ENCODE measurements at regions not wholly inside any gene's neighbourhood (a gene's known extent, or its start where the extent isn't known, plus 50 kb on each side); places are given as distances from the start of the nearest gene placed in this dataset.

DNA sequence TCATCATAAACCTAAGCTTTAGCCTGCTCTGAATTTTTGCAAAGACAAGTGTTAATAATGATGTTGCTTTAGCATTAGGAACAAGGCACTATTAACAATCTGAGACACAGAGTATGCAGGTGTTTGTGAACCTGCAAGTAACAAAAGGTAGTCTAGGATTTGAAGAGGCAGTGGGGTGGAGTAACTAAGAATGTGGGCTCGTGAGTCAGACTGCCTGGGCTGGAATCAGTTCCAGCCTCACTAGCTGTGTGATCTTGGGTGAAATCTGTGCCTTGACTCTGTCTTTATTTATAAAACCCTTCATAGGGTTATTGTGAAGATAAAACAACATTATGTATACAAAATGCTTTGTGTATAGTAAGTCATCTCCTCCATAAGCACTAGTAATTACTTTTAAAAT, 610.6 kb upstream of the CFAP20DC start:
- TF ChIP-seq, protein P1, sequence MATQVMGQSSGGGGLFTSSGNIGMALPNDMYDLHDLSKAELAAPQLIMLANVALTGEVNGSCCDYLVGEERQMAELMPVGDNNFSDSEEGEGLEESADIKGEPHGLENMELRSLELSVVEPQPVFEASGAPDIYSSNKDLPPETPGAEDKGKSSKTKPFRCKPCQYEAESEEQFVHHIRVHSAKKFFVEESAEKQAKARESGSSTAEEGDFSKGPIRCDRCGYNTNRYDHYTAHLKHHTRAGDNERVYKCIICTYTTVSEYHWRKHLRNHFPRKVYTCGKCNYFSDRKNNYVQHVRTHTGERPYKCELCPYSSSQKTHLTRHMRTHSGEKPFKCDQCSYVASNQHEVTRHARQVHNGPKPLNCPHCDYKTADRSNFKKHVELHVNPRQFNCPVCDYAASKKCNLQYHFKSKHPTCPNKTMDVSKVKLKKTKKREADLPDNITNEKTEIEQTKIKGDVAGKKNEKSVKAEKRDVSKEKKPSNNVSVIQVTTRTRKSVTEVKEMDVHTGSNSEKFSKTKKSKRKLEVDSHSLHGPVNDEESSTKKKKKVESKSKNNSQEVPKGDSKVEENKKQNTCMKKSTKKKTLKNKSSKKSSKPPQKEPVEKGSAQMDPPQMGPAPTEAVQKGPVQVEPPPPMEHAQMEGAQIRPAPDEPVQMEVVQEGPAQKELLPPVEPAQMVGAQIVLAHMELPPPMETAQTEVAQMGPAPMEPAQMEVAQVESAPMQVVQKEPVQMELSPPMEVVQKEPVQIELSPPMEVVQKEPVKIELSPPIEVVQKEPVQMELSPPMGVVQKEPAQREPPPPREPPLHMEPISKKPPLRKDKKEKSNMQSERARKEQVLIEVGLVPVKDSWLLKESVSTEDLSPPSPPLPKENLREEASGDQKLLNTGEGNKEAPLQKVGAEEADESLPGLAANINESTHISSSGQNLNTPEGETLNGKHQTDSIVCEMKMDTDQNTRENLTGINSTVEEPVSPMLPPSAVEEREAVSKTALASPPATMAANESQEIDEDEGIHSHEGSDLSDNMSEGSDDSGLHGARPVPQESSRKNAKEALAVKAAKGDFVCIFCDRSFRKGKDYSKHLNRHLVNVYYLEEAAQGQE (IDR thresholded peaks at IDR 0.05; ENCODE audit: borderline replicate concordance) = no peak
- no peak for TF ChIP-seq RAD21 (conservative IDR thresholded peaks at IDR 0.05)
- TF ChIP-seq MXI1 (conservative IDR thresholded peaks at IDR 0.05; ENCODE audit: poor library complexity, severe bottlenecking) = no peak
- TF ChIP-seq POLR2AphosphoS5 (IDR thresholded peaks at IDR 0.05) = no peak
- no peak for TF ChIP-seq EP300 (conservative IDR thresholded peaks at IDR 0.05; ENCODE audit: poor library complexity, severe bottlenecking)
- TF ChIP-seq, protein P2, sequence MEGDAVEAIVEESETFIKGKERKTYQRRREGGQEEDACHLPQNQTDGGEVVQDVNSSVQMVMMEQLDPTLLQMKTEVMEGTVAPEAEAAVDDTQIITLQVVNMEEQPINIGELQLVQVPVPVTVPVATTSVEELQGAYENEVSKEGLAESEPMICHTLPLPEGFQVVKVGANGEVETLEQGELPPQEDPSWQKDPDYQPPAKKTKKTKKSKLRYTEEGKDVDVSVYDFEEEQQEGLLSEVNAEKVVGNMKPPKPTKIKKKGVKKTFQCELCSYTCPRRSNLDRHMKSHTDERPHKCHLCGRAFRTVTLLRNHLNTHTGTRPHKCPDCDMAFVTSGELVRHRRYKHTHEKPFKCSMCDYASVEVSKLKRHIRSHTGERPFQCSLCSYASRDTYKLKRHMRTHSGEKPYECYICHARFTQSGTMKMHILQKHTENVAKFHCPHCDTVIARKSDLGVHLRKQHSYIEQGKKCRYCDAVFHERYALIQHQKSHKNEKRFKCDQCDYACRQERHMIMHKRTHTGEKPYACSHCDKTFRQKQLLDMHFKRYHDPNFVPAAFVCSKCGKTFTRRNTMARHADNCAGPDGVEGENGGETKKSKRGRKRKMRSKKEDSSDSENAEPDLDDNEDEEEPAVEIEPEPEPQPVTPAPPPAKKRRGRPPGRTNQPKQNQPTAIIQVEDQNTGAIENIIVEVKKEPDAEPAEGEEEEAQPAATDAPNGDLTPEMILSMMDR (IDR thresholded peaks at IDR 0.05; ENCODE audit: poor library complexity, severe bottlenecking) = no peak
- no peak for TF ChIP-seq EZH2 (IDR thresholded peaks at IDR 0.05; ENCODE audit: borderline replicate concordance, insufficient read depth, low read length, poor library complexity, severe bottlenecking)
- TF ChIP-seq TAF1 (IDR thresholded peaks at IDR 0.05; ENCODE audit: low read depth) = no peak
- TF ChIP-seq SMC3 (conservative IDR thresholded peaks at IDR 0.05; ENCODE audit: poor library complexity) = no peak
- H3K9ac ChIP-seq (ENCODE audit: low read length) = no peak overlapping the region
- no peaks in the 10 kb centered on the region for H3K9me3 ChIP-seq (ENCODE audit: low read length)
- no peak overlapping the region for H3K27ac ChIP-seq (ENCODE audit: low read length)
- no peaks in the 10 kb centered on the region for H4K20me1 ChIP-seq (ENCODE audit: insufficient read depth)
- H3K79me2 ChIP-seq (replicated peaks; ENCODE audit: insufficient read depth, low read length) = no peaks in the 10 kb centered on the region
- no peak overlapping the region for H2AFZ ChIP-seq (ENCODE audit: low read depth, low read length)
- H3K4me3 ChIP-seq (ENCODE audit: low read length) = no peak overlapping the region
- no peaks in the 10 kb centered on the region for H3K9me2 ChIP-seq (ENCODE audit: insufficient read depth, low read length)
- H3K4me2 ChIP-seq (ENCODE audit: low read length) = no peak overlapping the region
- H3K36me3 ChIP-seq (ENCODE audit: insufficient read depth, low read length) = no peaks in the 10 kb centered on the region
- H3F3A ChIP-seq (ENCODE audit: insufficient read depth, low read length, poor library complexity, severe bottlenecking) = no peaks in the 10 kb centered on the region
- H3K27me3 ChIP-seq (ENCODE audit: insufficient read depth, low read depth, low read length) = no peaks in the 10 kb centered on the region

DNA sequence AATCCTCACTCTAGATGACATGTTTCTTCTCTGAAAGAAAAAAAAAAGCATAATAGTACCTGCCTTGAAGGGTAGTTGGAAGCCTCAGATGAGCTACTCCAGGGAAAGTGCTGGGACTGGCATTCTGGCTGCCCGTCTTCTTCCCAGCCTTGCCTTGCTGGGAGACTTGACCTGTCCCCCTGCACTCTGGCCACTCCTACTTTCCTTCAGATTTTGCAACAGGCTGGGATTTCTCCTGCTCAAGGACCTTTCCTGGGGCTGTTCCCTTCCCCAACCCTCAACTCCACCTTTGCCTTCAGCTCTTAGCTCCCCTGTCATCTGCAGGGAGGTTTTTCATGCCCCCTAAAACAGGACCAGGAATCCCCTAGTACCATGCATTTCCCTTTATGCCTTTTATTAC, 609.9 kb upstream of the CFAP20DC start:
- Histone ChIP-seq H3K9me3 (ENCODE audit: low read length) (no peaks in the 10 kb centered on the region), H3K9ac (ENCODE audit: low read length) (no peak overlapping the region), H3K4me3 (ENCODE audit: low read length) (no peak overlapping the region), H3K4me2 (ENCODE audit: low read length) (no peak overlapping the region), H3K27ac (ENCODE audit: low read length) (no peak overlapping the region), H3K36me3 (ENCODE audit: insufficient read depth, low read length) (no peaks in the 10 kb centered on the region), H3F3A (ENCODE audit: insufficient read depth, low read length, poor library complexity, severe bottlenecking) (no peaks in the 10 kb centered on the region), H2AFZ (ENCODE audit: low read depth, low read length) (no peak overlapping the region), H3K79me2 (replicated peaks; ENCODE audit: insufficient read depth, low read length) (no peaks in the 10 kb centered on the region), H3K9me2 (ENCODE audit: insufficient read depth, low read length) (no peaks in the 10 kb centered on the region), H3K27me3 (ENCODE audit: insufficient read depth, low read depth, low read length) (no peaks in the 10 kb centered on the region), H4K20me1 (ENCODE audit: insufficient read depth) (no peaks in the 10 kb centered on the region)
- TF ChIP-seq, protein P1 (IDR thresholded peaks at IDR 0.05; ENCODE audit: borderline replicate concordance) = no peak
- TF ChIP-seq EZH2 (IDR thresholded peaks at IDR 0.05; ENCODE audit: borderline replicate concordance, insufficient read depth, low read length, poor library complexity, severe bottlenecking) = no peak
- TF ChIP-seq EP300 (conservative IDR thresholded peaks at IDR 0.05; ENCODE audit: poor library complexity, severe bottlenecking) = no peak
- no peak for TF ChIP-seq POLR2AphosphoS5 (IDR thresholded peaks at IDR 0.05)
- no peak for TF ChIP-seq SMC3 (conservative IDR thresholded peaks at IDR 0.05; ENCODE audit: poor library complexity)
- TF ChIP-seq TAF1 (IDR thresholded peaks at IDR 0.05; ENCODE audit: low read depth) = no peak
- TF ChIP-seq, protein P2 (IDR thresholded peaks at IDR 0.05; ENCODE audit: poor library complexity, severe bottlenecking) = no peak
- TF ChIP-seq RAD21 (conservative IDR thresholded peaks at IDR 0.05) = no peak
- no peak for TF ChIP-seq MXI1 (conservative IDR thresholded peaks at IDR 0.05; ENCODE audit: poor library complexity, severe bottlenecking)

Data from neural cell (in vitro differentiated cells).